Mucosa of rectum (tissue), 2 donors: ENCODE measurements at regions not wholly inside any gene's neighbourhood (a gene's known extent, or its start where the extent isn't known, plus 50 kb on each side); places are given as distances from the start of the nearest gene placed in this dataset.

ENCODE experiments used
- H3K27ac ChIP-seq, 2 donors: one replicate each; pipeline ENCODE4 v1.7.0; 2013; ENCODE audit warnings: inconsistent platforms in 2 of 2, low read depth in 2 of 2, low read length in 2 of 2
- H3K27me3 ChIP-seq, 2 donors: one replicate each; pipeline ENCODE4 v1.7.0; 2013; ENCODE audit warnings: low read length in 2 of 2; ENCODE audit not compliant: control insufficient read depth in 2 of 2, insufficient read depth in 2 of 2
- H3K36me3 ChIP-seq, 2 donors: one replicate each; pipeline ENCODE4 v1.7.0; 2013; ENCODE audit warnings: low read length in 2 of 2; ENCODE audit not compliant: control insufficient read depth in 2 of 2, insufficient read depth in 2 of 2
- H3K4me1 ChIP-seq, 2 donors: one replicate each; pipeline ENCODE4 v1.7.0; 2013; ENCODE audit warnings: low read length in 2 of 2, mild to moderate bottlenecking in 1 of 2; ENCODE audit not compliant: control insufficient read depth in 2 of 2, insufficient read depth in 2 of 2
- H3K4me3 ChIP-seq, 2 donors: one replicate each; pipeline ENCODE4 v1.7.0; 2013; ENCODE audit warnings: low read length in 2 of 2
- H3K9ac ChIP-seq, 2 donors: one replicate each; pipeline ENCODE4 v1.7.0; 2013; ENCODE audit warnings: low read length in 2 of 2, low read depth in 1 of 2, mild to moderate bottlenecking in 1 of 2
- H3K9me3 ChIP-seq, 2 donors: one replicate each; pipeline ENCODE4 v1.7.0; 2013; ENCODE audit warnings: low read length in 2 of 2; ENCODE audit not compliant: control insufficient read depth in 2 of 2
- donor health status: healthy.
- donor health status: Normal muscosa, but diverticular disease.

GRCh38 chr11:121810291-121810690, 305.7 kb downstream of the BLID start:
- H3K4me3 ChIP-seq: no peak overlapping the region
- no peak overlapping the region for H3K27ac ChIP-seq
- no peaks in the 10 kb centered on the region for H3K4me1 ChIP-seq
- H3K9ac ChIP-seq: no peak overlapping the region
- peaks cover 0 to 3% of the 10 kb centered on the region in 2 donors for H3K9me3 ChIP-seq
- no peaks in the 10 kb centered on the region for H3K27me3 ChIP-seq
- no peaks in the 10 kb centered on the region for H3K36me3 ChIP-seq

- H3K9ac ChIP-seq: no peak overlapping the region
- H3K27ac ChIP-seq: no peak overlapping the region
- H3K4me3 ChIP-seq: no peak overlapping the region
- peaks cover 0 to 3% of the 10 kb centered on the region in 2 donors for H3K9me3 ChIP-seq
- no peaks in the 10 kb centered on the region for H3K36me3 ChIP-seq
- no peaks in the 10 kb centered on the region for H3K4me1 ChIP-seq
- H3K27me3 ChIP-seq: no peaks in the 10 kb centered on the region
Observed at GRCh38 chr11:121808096-121808495, 307.9 kb downstream of the BLID start.

- Histone ChIP-seq H3K36me3 (no peaks in the 10 kb centered on the region), H3K4me1 (peaks cover 0 to 2% of the 10 kb centered on the region in 2 donors), H3K4me3 (no peak overlapping the region), H3K9ac (no peak overlapping the region), H3K27me3 (no peaks in the 10 kb centered on the region), H3K9me3 (no peaks in the 10 kb centered on the region), H3K27ac (no peak overlapping the region)
Observed at GRCh38 chr11:121807051-121807450, 309.0 kb downstream of the BLID start.

- H3K4me3 ChIP-seq: no peak overlapping the region
- H3K9ac ChIP-seq: no peak overlapping the region
- H3K9me3 ChIP-seq: no peaks in the 10 kb centered on the region
- no peaks in the 10 kb centered on the region for H3K27me3 ChIP-seq
- H3K27ac ChIP-seq: no peak overlapping the region
- H3K4me1 ChIP-seq: peaks cover 0 to 3% of the 10 kb centered on the region in 2 donors
- no peaks in the 10 kb centered on the region for H3K36me3 ChIP-seq
Observed at GRCh38 chr11:121802542-121802941, 313.5 kb downstream of the BLID start.

GRCh38 chr11:121801781-121802180, 314.2 kb downstream of the BLID start:
- Histone ChIP-seq H3K9me3 (no peaks in the 10 kb centered on the region), H3K27ac (no peak overlapping the region)

GRCh38 chr11:121801394-121801748, 314.6 kb downstream of the BLID start:
- H3K27ac ChIP-seq: no peak overlapping the region

More at GRCh38 chr11:121801781-121802180, 314.2 kb downstream of the BLID start:
- Histone ChIP-seq H3K9ac (no peak overlapping the region), H3K4me3 (no peak overlapping the region), H3K4me1 (peaks cover 0 to 3% of the 10 kb centered on the region in 2 donors), H3K36me3 (no peaks in the 10 kb centered on the region), H3K27me3 (no peaks in the 10 kb centered on the region)

GRCh38 chr11:121800731-121801393, 315.2 kb downstream of the BLID start:
- peaks cover 0 to 3% of the 10 kb centered on the region in 2 donors for H3K4me1 ChIP-seq
- H3K27ac ChIP-seq: no peak overlapping the region
- no peak overlapping the region for H3K9ac ChIP-seq
- H3K27me3 ChIP-seq: no peaks in the 10 kb centered on the region
- H3K36me3 ChIP-seq: no peaks in the 10 kb centered on the region
- H3K4me3 ChIP-seq: no peak overlapping the region
- no peaks in the 10 kb centered on the region for H3K9me3 ChIP-seq

More at GRCh38 chr11:121801394-121801748, 314.6 kb downstream of the BLID start:
- Histone ChIP-seq H3K27me3 (no peaks in the 10 kb centered on the region), H3K9me3 (no peaks in the 10 kb centered on the region), H3K4me1 (peaks cover 0 to 3% of the 10 kb centered on the region in 2 donors), H3K36me3 (no peaks in the 10 kb centered on the region), H3K9ac (no peak overlapping the region), H3K4me3 (no peak overlapping the region)

GRCh38 chr11:121800240-121800639, 315.8 kb downstream of the BLID start:
- no peak overlapping the region for H3K4me3 ChIP-seq
- no peak overlapping the region for H3K27ac ChIP-seq
- H3K9ac ChIP-seq: no peak overlapping the region
- no peaks in the 10 kb centered on the region for H3K27me3 ChIP-seq
- peaks cover 0 to 3% of the 10 kb centered on the region in 2 donors for H3K4me1 ChIP-seq
- no peaks in the 10 kb centered on the region for H3K9me3 ChIP-seq
- no peaks in the 10 kb centered on the region for H3K36me3 ChIP-seq

GRCh38 chr11:121797496-121797895, 318.5 kb downstream of the BLID start:
- Histone ChIP-seq H3K36me3 (no peaks in the 10 kb centered on the region), H3K27ac (no peak overlapping the region)

GRCh38 chr11:121795174-121795573, 320.8 kb downstream of the BLID start:
- Histone ChIP-seq H3K27me3 (no peaks in the 10 kb centered on the region), H3K36me3 (no peaks in the 10 kb centered on the region), H3K9me3 (no peaks in the 10 kb centered on the region), H3K9ac (no peak overlapping the region), H3K27ac (no peak overlapping the region), H3K4me3 (no peak overlapping the region), H3K4me1 (peaks cover 0 to 2% of the 10 kb centered on the region in 2 donors)

More at GRCh38 chr11:121797496-121797895, 318.5 kb downstream of the BLID start:
- no peaks in the 10 kb centered on the region for H3K9me3 ChIP-seq
- no peak overlapping the region for H3K9ac ChIP-seq
- H3K4me3 ChIP-seq: no peak overlapping the region
- H3K4me1 ChIP-seq: peaks cover 2 to 3% of the 10 kb centered on the region in 2 donors
- no peaks in the 10 kb centered on the region for H3K27me3 ChIP-seq
